HG03039 (cell line): ENCODE measurements at regions not wholly inside any gene's neighbourhood (a gene's known extent, or its start where the extent isn't known, plus 50 kb on each side); places are given as distances from the start of the nearest gene placed in this dataset.

Source experiments
- ATAC-seq: cut with Tn5 transposase; IDR thresholded peaks from one replicate; pipeline ENCODE4 v1.9.1; 2021; ENCODE audit warnings: mild to moderate bottlenecking, moderate library complexity; ENCODE audit not compliant: unreplicated experiment

DNA sequence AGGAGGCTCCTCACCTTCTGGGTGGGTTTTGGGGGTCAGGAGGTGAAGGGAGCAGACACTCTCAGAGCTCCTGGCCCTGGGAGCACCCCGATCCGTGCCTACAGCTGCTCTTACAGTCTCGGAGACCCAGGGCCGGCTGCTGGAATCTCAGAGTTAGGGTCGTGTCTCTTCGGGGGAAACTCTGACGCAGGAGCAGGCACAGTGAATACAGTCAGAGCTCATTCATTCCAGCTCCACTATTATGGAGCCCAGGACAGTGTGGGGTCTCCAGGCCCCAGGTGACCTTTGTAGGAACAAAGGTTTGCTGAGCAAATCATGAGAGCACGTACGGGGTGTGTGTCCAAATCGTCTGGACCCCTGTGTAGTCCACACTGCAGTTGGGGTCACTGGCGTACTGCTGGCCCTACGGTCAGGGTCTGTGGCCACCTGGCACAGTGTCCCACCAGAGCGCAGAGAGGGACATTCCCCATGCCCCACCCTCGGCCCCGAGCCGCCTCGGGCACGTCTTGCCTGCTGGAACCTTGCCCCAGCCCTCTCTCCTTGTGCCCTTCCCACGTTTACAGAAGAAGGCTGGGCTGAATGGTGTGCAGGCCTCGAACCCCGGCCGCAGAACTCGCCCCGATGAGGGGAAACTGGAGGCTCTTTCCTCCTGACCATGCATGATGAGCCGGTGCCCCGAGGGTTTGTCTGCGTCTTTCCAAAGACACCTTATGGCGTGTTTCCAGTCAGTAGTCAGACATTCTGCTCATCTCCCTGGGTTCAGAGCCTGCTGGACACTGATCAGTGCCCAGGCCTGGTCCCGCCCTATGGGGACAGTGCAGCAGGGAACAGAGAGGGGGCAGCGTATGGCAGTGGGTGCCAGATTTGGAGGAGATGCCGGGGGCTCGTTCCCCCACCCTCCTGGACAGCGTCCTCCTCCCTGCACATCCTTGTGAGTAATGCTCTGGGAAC is 1166.6 kb downstream of the BRD1 start:
- ATAC-seq = no peak

- ATAC-seq = no peak
Measured at GRCh38 chr22:48660104-48660789, 1167.4 kb downstream of the BRD1 start.

GRCh38 chr22:48659404-48659996 is 1168.2 kb downstream of the BRD1 start:
- no peak for ATAC-seq

DNA sequence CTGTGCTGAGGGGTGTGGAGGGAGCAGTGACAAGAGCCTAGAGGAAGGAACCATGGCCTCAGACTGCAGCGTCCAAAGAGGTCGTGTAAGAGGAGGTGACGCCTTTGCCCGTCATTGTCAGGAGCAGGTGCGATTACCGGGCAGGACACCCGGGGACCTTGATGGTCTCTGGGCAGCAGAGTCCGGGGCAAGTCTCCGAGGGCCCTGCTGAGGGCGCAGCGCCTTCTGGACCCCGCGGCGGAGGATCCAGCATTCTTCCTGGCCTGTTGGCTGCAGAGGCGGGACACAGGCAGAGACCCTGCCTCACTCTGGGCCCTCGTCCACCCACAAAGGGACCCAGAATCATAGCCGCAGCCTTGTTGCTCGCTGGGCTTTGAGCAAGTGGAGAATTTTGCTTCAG is 1168.8 kb downstream of the BRD1 start:
- ATAC-seq = no peak

GRCh38 chr22:48658246-48658645 is 1169.4 kb downstream of the BRD1 start:
- ATAC-seq = no peak

DNA sequence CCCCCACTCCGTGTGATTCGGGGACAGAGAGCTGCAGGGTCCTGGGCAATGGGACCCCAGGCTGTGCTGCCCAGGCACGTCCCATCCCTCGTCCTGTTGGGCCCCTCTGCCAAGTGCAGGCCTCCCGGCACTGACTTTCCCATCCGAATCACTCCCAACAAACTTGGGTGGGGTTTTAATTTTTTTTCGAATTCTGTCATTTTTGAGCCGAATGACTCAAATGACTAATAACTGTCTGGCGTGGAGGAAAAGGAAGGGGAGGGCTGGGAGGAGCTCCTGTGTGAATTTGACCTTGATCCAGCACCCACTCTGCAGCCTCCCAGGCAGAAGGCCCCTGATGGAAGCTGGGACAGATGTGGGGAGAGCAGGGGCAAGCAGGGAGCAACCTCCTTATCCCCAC is 1173.2 kb downstream of the BRD1 start:
- no peak for ATAC-seq

DNA sequence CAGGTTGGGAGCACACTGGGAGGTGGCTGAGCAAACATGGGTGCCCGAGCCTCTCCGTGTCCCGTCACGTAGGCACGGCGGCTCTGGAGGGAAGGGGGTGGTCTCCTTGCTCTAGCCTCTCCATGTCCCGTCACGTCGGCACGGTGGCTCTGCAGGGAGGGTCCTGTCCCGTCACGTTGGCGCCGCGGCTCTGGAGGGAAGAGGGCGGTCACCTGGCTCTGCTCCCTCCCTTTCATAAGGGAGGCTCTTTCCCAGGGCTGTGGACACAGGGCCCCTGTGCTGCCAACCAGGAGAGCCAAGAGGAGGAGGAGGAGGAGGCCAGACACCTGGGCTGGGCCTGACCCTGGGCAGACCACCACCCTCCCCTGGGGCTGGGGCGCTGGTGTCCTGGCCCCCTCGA is 1173.7 kb downstream of the BRD1 start:
- ATAC-seq = no peak

GRCh38 chr22:48653306-48653705 is 1174.4 kb downstream of the BRD1 start:
- ATAC-seq = no peak

- no peak for ATAC-seq
Measured at GRCh38 chr22:48652796-48653195, 1174.9 kb downstream of the BRD1 start.

- no peak for ATAC-seq
Measured at GRCh38 chr22:48651981-48652538, 1175.6 kb downstream of the BRD1 start.

- no peak for ATAC-seq
Measured at GRCh38 chr22:48651036-48651890, 1176.4 kb downstream of the BRD1 start.

- no peak for ATAC-seq
Measured at GRCh38 chr22:48650323-48651035, 1177.2 kb downstream of the BRD1 start.

GRCh38 chr22:48649466-48649865 is 1178.2 kb downstream of the BRD1 start:
- ATAC-seq = no peak

- ATAC-seq = no peak
Measured at GRCh38 chr22:48649031-48649430, 1178.6 kb downstream of the BRD1 start.

GRCh38 chr22:48647606-48648515 is 1179.8 kb downstream of the BRD1 start:
- no peak for ATAC-seq

DNA sequence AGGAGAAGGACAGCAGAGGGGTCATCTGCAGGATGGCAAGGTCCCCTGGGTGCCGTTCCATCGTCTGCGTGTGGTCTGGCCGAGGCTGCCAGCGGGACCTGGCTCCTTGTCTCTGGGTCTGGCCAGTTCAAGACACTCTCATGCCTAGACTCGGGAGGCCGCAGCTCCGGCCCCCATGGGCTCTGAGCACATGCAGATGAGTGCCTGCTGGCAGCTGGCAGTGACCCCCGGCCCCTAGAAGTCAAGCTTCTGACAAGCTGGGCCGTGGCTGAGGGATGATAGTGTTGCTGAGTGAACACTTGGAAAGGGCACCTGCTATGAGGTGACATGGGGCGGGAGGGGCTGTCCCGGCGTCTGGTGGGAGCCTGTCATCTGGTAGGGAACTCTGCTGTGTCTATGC is 1180.6 kb downstream of the BRD1 start:
- ATAC-seq = no peak

- no peak for ATAC-seq
Measured at GRCh38 chr22:48646216-48646925, 1181.3 kb downstream of the BRD1 start.

GRCh38 chr22:48645766-48646165 is 1181.9 kb downstream of the BRD1 start:
- ATAC-seq = no peak
